ENCODE measurements at regions not wholly inside any gene's neighbourhood (a gene's known extent, or its start where the extent isn't known, plus 50 kb on each side); places are given as distances from the start of the nearest gene placed in this dataset.

DNA sequence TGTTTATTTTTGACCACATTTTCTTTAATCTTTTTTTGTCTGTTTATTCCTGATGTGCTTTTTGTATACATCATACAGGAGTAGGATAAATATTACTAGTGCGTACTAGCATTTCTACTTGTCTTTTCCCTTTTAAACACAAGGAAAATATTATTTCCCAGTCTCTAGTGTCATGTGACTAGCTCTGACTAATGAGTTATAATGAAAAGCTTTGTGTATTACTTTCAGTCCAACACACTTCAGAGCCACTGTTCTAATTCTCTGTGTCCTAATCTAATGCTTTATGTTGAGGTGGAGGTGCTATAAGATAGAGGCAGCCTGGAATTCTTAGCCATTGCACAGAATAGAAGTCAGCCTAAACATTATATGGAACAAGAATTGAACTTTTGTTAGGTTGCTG, 65.0 kb upstream of the RAB18 start:
- POLR2A ChIA-PET (ENCODE audit: unreplicated experiment) = no interaction called here
- WGBS, 2 experiments (ENCODE audit: extremely low coverage in 2 of 2, insufficient read length in 1 of 2) = no CpG with 5 or more reads among the region's 1 CpG
- no peak overlapping the region for H2AK9ac ChIP-seq (replicated peaks; ENCODE audit: low read depth, low read length, poor library complexity)
- no peak overlapping the region for H2AFZ ChIP-seq (replicated peaks; ENCODE audit: low read length, poor library complexity)
- no peak overlapping the region for H3K27ac ChIP-seq (ENCODE audit: insufficient read depth, low read length)
- no peak for TF ChIP-seq POLR2A (IDR thresholded peaks at IDR 0.05; ENCODE audit: low read depth, low read length)
- H3K14ac ChIP-seq (replicated peaks; ENCODE audit: low read depth, low read length) = no peak overlapping the region
- no peak overlapping the region for H4K5ac ChIP-seq (ENCODE audit: low read depth, low read length)
- H3K4ac ChIP-seq (ENCODE audit: low read depth, low read length) = no peak overlapping the region
- H3K4me1 ChIP-seq (ENCODE audit: control insufficient read depth, insufficient read depth, low read length) = no peaks in the 10 kb centered on the region
- intact Hi-C loops (cut with micrococcal nuclease) = no loop called here
- no peak overlapping the region for H3K9ac ChIP-seq (ENCODE audit: low read depth, low read length)
- H3K9me3 ChIP-seq (ENCODE audit: control insufficient read depth, insufficient read depth, low read length) = no peaks in the 10 kb centered on the region; the same call in 1 of the 2 replicates
- H2BK5ac ChIP-seq (ENCODE audit: low read depth, low read length, poor library complexity, severe bottlenecking) = no peak overlapping the region
- no peak overlapping the region for H4K91ac ChIP-seq (ENCODE audit: insufficient read depth, low read depth, low read length)
- peaks cover 3% of the 10 kb centered on the region; the same call in 1 of the 2 replicates for H3K27me3 ChIP-seq (ENCODE audit: control insufficient read depth, insufficient read depth, low read length)
- no peaks in the 10 kb centered on the region for H4K20me1 ChIP-seq (ENCODE audit: insufficient read depth, low read length)
- no peak overlapping the region for H3K23ac ChIP-seq (ENCODE audit: low read depth, low read length)
- no peak overlapping the region for H3K18ac ChIP-seq (ENCODE audit: low read depth, low read length)
- in situ Hi-C loops (cut with MboI; ENCODE audit: low sequenced_read_pairs) = no loop called here
- H3K4me2 ChIP-seq (ENCODE audit: low read depth, low read length) = no peak overlapping the region
- H3K79me1 ChIP-seq (ENCODE audit: low read depth in 1 of 2, low read length in 2 of 2) = no peaks in the 10 kb centered on the region
- no peaks in the 10 kb centered on the region for H3K9me1 ChIP-seq (ENCODE audit: insufficient read depth, low read length)
- H3K4me3 ChIP-seq (ENCODE audit: insufficient read depth, low read depth, low read length) = no peak overlapping the region
- H4K8ac ChIP-seq (ENCODE audit: low read depth in 2 of 2, low read length in 2 of 2) = no peak overlapping the region
- H2BK15ac ChIP-seq (ENCODE audit: low read depth, low read length) = no peak overlapping the region
- H2BK20ac ChIP-seq (ENCODE audit: low read depth, low read length) = no peak overlapping the region
- no peak overlapping the region for H2AK5ac ChIP-seq (ENCODE audit: low read depth, low read length)
- CTCF ChIA-PET = no interaction called here
- no peak overlapping the region for H3K56ac ChIP-seq (ENCODE audit: extremely low read depth, insufficient read depth, low read length)
- H3K36me3 ChIP-seq (ENCODE audit: control insufficient read depth, insufficient read depth, low read length) = no peaks in the 10 kb centered on the region
- dilution Hi-C loops (cut with HindIII; ENCODE audit: low sequenced_read_pairs, unreplicated experiment) = no loop called here
- ATAC-seq (ENCODE audit: low read depth) (no peak), DNase-seq (no peak)
- no peak overlapping the region for H2BK120ac ChIP-seq (ENCODE audit: low read depth, low read length)
- BruUV-seq (replicated peaks) = no TSS peak
